Spleen (tissue), 7 donors: ENCODE measurements at regions not wholly inside any gene's neighbourhood (a gene's known extent, or its start where the extent isn't known, plus 50 kb on each side); places are given as distances from the start of the nearest gene placed in this dataset.

ENCODE experiments used
- CTCF ChIP-seq, 11 experiments: fragments of 200-600 bp in 7 of 11; fragments of 450-650 bp in 4 of 11; sonication (generic) in 4 of 11; IDR thresholded peaks in 8 of 11; conservative IDR thresholded peaks in 3 of 11; 1 replicate in 7 of 11; 2 replicates in 4 of 11; pipeline versions ENCODE4 v1.4.0 to v1.8.0; 2016 to 2021; ENCODE audit warnings: antibody characterized with exemption in 11 of 11, inconsistent platforms in 4 of 11, mild to moderate bottlenecking in 1 of 11
- POLR2A ChIP-seq, 3 donors: fragments of 450-650 bp; IDR thresholded peaks; one replicate each; pipeline ENCODE4 v1.5.1; 2017; ENCODE audit warnings: antibody characterized with exemption in 3 of 3, mild to moderate bottlenecking in 1 of 3
- donor health status: DM: no; HTN: no; CAD: no; lungs with moderate emphysema.
- donor health status: DM: no; HTN: no; CAD: no.
- donor health status: DM: no; HTN: no; CAD: no.

- TF ChIP-seq POLR2A (IDR thresholded peaks at IDR 0.05) (no peak), CTCF (IDR thresholded peaks at IDR 0.05 in 8 of 11, conservative IDR thresholded peaks at IDR 0.05 in 3 of 11) (no peak)
These were observed 560.3 kb upstream of the KLF4 start for GRCh38 chr9:108049671-108050494.
